ENCODE measurements at regions not wholly inside any gene's neighbourhood (a gene's known extent, or its start where the extent isn't known, plus 50 kb on each side); places are given as distances from the start of the nearest gene placed in this dataset.

- TF ChIP-seq CTCF (IDR thresholded peaks at IDR 0.05), result no peak
- TF ChIP-seq POLR2A (IDR thresholded peaks at IDR 0.05), result no peak
- no peak for TF ChIP-seq POLR2AphosphoS5 (IDR thresholded peaks at IDR 0.05)
Observed at GRCh38 chr18:45166836-45167551, 448.3 kb upstream of the SLC14A2 start.
